Neutrophil (primary cell): ENCODE measurements at regions not wholly inside any gene's neighbourhood (a gene's known extent, or its start where the extent isn't known, plus 50 kb on each side); places are given as distances from the start of the nearest gene placed in this dataset.

Experiments
- H3K27ac ChIP-seq: fragments of 200-600 bp; sonication (generic); 2 replicates; pipeline ENCODE4 v1.5.1; 2016; ENCODE audit warnings: mild to moderate bottlenecking, moderate library complexity
- H3K27me3 ChIP-seq: fragments of 200-600 bp; sonication (generic); 2 replicates; pipeline ENCODE4 v1.6.0; 2016; ENCODE audit warnings: mild to moderate bottlenecking
- H3K36me3 ChIP-seq: fragments of 200-600 bp; sonication (generic); 2 replicates; pipeline ENCODE4 v1.5.1; 2017
- H3K4me1 ChIP-seq, 2 experiments: fragments of 200-600 bp in 1 of 2; sonication (generic) in 1 of 2; 1 replicate in 1 of 2; 2 replicates in 1 of 2; pipeline versions ENCODE4 v1.5.1 to v1.6.1; 2013 to 2016; ENCODE audit warnings: low read depth in 1 of 2, low read length in 1 of 2, mild to moderate bottlenecking in 1 of 2, moderate library complexity in 1 of 2; ENCODE audit not compliant: control insufficient read depth in 1 of 2, insufficient read depth in 1 of 2
- H3K4me3 ChIP-seq, 2 experiments: fragments of 200-600 bp in 1 of 2; sonication (generic) in 1 of 2; 1 replicate in 1 of 2; 2 replicates in 1 of 2; pipeline ENCODE4 v1.5.1; 2013 to 2016; ENCODE audit warnings: low read depth in 1 of 2, low read length in 1 of 2, mild to moderate bottlenecking in 1 of 2, moderate library complexity in 1 of 2
- H3K9me3 ChIP-seq: fragments of 200-600 bp; sonication (generic); 2 replicates; pipeline ENCODE4 v1.5.1; 2016
- CTCF ChIP-seq: fragments of 200-600 bp; sonication (generic); IDR thresholded peaks from 2 replicates; pipeline ENCODE4 v1.5.1; 2016; ENCODE audit warnings: antibody characterized with exemption

- Histone ChIP-seq H3K4me1 (peaks cover 20 to 22% of the 10 kb centered on the region in 2 experiments), H3K36me3 (no peaks in the 10 kb centered on the region), H3K27me3 (no peaks in the 10 kb centered on the region), H3K27ac (peak overlapping the region; percentile 67), H3K9me3 (no peaks in the 10 kb centered on the region), H3K4me3 (no peak overlapping the region)
- TF ChIP-seq CTCF: no peak
Observed at GRCh38 chr5:120258123-120258522, 206.0 kb upstream of the PRR16 start.

GRCh38 chr5:120260651-120261050 is 203.4 kb upstream of the PRR16 start:
- no peak overlapping the region for H3K4me3 ChIP-seq
- H3K27ac ChIP-seq: no peak overlapping the region
- H3K27me3 ChIP-seq: no peaks in the 10 kb centered on the region
- no peaks in the 10 kb centered on the region for H3K9me3 ChIP-seq
- H3K36me3 ChIP-seq: no peaks in the 10 kb centered on the region
- no peak for TF ChIP-seq CTCF
- H3K4me1 ChIP-seq: peaks cover 20 to 22% of the 10 kb centered on the region in 2 experiments

GRCh38 chr5:120270498-120270897 is 193.6 kb upstream of the PRR16 start:
- no peak for TF ChIP-seq CTCF
- no peak overlapping the region for H3K27ac ChIP-seq
- no peaks in the 10 kb centered on the region for H3K4me1 ChIP-seq
- no peak overlapping the region for H3K4me3 ChIP-seq
- H3K36me3 ChIP-seq: no peaks in the 10 kb centered on the region
- H3K9me3 ChIP-seq: no peaks in the 10 kb centered on the region
- no peaks in the 10 kb centered on the region for H3K27me3 ChIP-seq

GRCh38 chr5:120293796-120294195 is 170.3 kb upstream of the PRR16 start:
- Histone ChIP-seq H3K27me3 (no peaks in the 10 kb centered on the region), H3K4me1 (no peaks in the 10 kb centered on the region), H3K4me3 (no peak overlapping the region), H3K27ac (no peak overlapping the region), H3K36me3 (no peaks in the 10 kb centered on the region), H3K9me3 (no peaks in the 10 kb centered on the region)
- TF ChIP-seq CTCF: no peak

GRCh38 chr5:120297616-120298015 is 166.5 kb upstream of the PRR16 start:
- no peak overlapping the region for H3K4me3 ChIP-seq
- no peak overlapping the region for H3K27ac ChIP-seq

More at GRCh38 chr5:120297616-120298015, 166.5 kb upstream of the PRR16 start:
- H3K9me3 ChIP-seq: no peaks in the 10 kb centered on the region
- no peaks in the 10 kb centered on the region for H3K36me3 ChIP-seq
- no peaks in the 10 kb centered on the region for H3K27me3 ChIP-seq
- H3K4me1 ChIP-seq: no peaks in the 10 kb centered on the region
- TF ChIP-seq CTCF: no peak
